HUES48 (cell line): ENCODE measurements at regions not wholly inside any gene's neighbourhood (a gene's known extent, or its start where the extent isn't known, plus 50 kb on each side); places are given as distances from the start of the nearest gene placed in this dataset.

Experiments
- H3K27ac ChIP-seq: one replicate; pipeline ENCODE4 v1.7.0; 2013; ENCODE audit warnings: low read depth, low read length, inconsistent platforms
- H3K27me3 ChIP-seq: 2 replicates; pipeline ENCODE4 v1.6.1; 2013; ENCODE audit warnings: mild to moderate bottlenecking, low read length; ENCODE audit not compliant: control insufficient read depth, insufficient read depth
- H3K36me3 ChIP-seq: 2 replicates; pipeline ENCODE4 v1.6.1; 2013; ENCODE audit warnings: low read length; ENCODE audit not compliant: control insufficient read depth, insufficient read depth
- H3K4me1 ChIP-seq: 2 replicates; pipeline ENCODE4 v1.6.1; 2013; ENCODE audit warnings: mild to moderate bottlenecking, low read length; ENCODE audit not compliant: control insufficient read depth, insufficient read depth
- H3K4me3 ChIP-seq: 2 replicates; pipeline ENCODE4 v1.5.1; 2013; ENCODE audit warnings: mild to moderate bottlenecking, low read depth, low read length
- H3K9ac ChIP-seq: 2 replicates; pipeline ENCODE4 v1.6.1; 2013; ENCODE audit warnings: mild to moderate bottlenecking, low read depth, low read length, moderate library complexity
- H3K9me3 ChIP-seq: 2 replicates; pipeline ENCODE4 v1.6.1; 2013; ENCODE audit warnings: low read length; ENCODE audit not compliant: control insufficient read depth, insufficient read depth

GRCh38 chr7:18239212-18239611, 211.6 kb upstream of the PRPS1L1 start:
- Histone ChIP-seq H3K4me3 (no peak overlapping the region), H3K27me3 (peaks cover 18% of the 10 kb centered on the region)

GRCh38 chr7:18241543-18242231, 214.0 kb upstream of the PRPS1L1 start:
- Histone ChIP-seq H3K27ac (no peak overlapping the region), H3K9ac (no peak overlapping the region), H3K4me1 (no peaks in the 10 kb centered on the region), H3K36me3 (no peaks in the 10 kb centered on the region), H3K27me3 (peaks cover 22% of the 10 kb centered on the region), H3K4me3 (no peak overlapping the region), H3K9me3 (no peaks in the 10 kb centered on the region)

More at GRCh38 chr7:18239212-18239611, 211.6 kb upstream of the PRPS1L1 start:
- Histone ChIP-seq H3K4me1 (no peaks in the 10 kb centered on the region), H3K9me3 (no peaks in the 10 kb centered on the region), H3K9ac (no peak overlapping the region), H3K27ac (no peak overlapping the region), H3K36me3 (no peaks in the 10 kb centered on the region)

GRCh38 chr7:18243731-18244130, 216.1 kb upstream of the PRPS1L1 start:
- Histone ChIP-seq H3K36me3 (no peaks in the 10 kb centered on the region), H3K27ac (no peak overlapping the region), H3K4me1 (no peaks in the 10 kb centered on the region), H3K9me3 (no peaks in the 10 kb centered on the region), H3K4me3 (no peak overlapping the region), H3K9ac (no peak overlapping the region), H3K27me3 (peaks cover 22% of the 10 kb centered on the region)

- Histone ChIP-seq H3K27me3 (peaks cover under 1% of the 10 kb centered on the region; the same call in 1 of the 2 replicates), H3K27ac (no peak overlapping the region), H3K9ac (no peak overlapping the region), H3K4me3 (no peak overlapping the region), H3K36me3 (no peaks in the 10 kb centered on the region), H3K4me1 (no peaks in the 10 kb centered on the region), H3K9me3 (no peaks in the 10 kb centered on the region)
Observed at GRCh38 chr7:18250133-18250532, 222.5 kb upstream of the PRPS1L1 start.

- Histone ChIP-seq H3K4me1 (no peaks in the 10 kb centered on the region), H3K36me3 (no peaks in the 10 kb centered on the region), H3K4me3 (no peak overlapping the region), H3K9ac (no peak overlapping the region), H3K9me3 (0 out of 2 replicates have a peak, but pooled peaks cover 8% of the 10 kb centered on the region), H3K27ac (no peak overlapping the region), H3K27me3 (no peaks in the 10 kb centered on the region)
Observed at GRCh38 chr7:18257711-18258110, 230.1 kb upstream of the PRPS1L1 start.

- no peak overlapping the region for H3K9ac ChIP-seq
- H3K4me1 ChIP-seq = no peaks in the 10 kb centered on the region
- H3K4me3 ChIP-seq = no peak overlapping the region
- no peak overlapping the region for H3K27ac ChIP-seq
- H3K36me3 ChIP-seq = no peaks in the 10 kb centered on the region
- no peaks in the 10 kb centered on the region for H3K27me3 ChIP-seq
- H3K9me3 ChIP-seq = 0 out of 2 replicates have a peak, but pooled peaks cover 8% of the 10 kb centered on the region
Observed at GRCh38 chr7:18262058-18262457, 233.5 kb upstream of the HDAC9 start.

- H3K4me3 ChIP-seq = no peak overlapping the region
- H3K4me1 ChIP-seq = no peaks in the 10 kb centered on the region
- 0 out of 2 replicates have a peak, but pooled peaks cover 8% of the 10 kb centered on the region for H3K9me3 ChIP-seq
- H3K9ac ChIP-seq = no peak overlapping the region
- no peaks in the 10 kb centered on the region for H3K27me3 ChIP-seq
- H3K36me3 ChIP-seq = no peaks in the 10 kb centered on the region
- H3K27ac ChIP-seq = no peak overlapping the region
Observed at GRCh38 chr7:18265611-18266281, 229.8 kb upstream of the HDAC9 start.

- no peak overlapping the region for H3K4me3 ChIP-seq
- no peaks in the 10 kb centered on the region for H3K9me3 ChIP-seq
- no peaks in the 10 kb centered on the region for H3K27me3 ChIP-seq
- H3K36me3 ChIP-seq = no peaks in the 10 kb centered on the region
- H3K27ac ChIP-seq = no peak overlapping the region
- no peaks in the 10 kb centered on the region for H3K4me1 ChIP-seq
- no peak overlapping the region for H3K9ac ChIP-seq
Observed at GRCh38 chr7:18268571-18268970, 227.0 kb upstream of the HDAC9 start.

GRCh38 chr7:18276380-18276779, 219.2 kb upstream of the HDAC9 start:
- H3K9ac ChIP-seq = no peak overlapping the region
- no peaks in the 10 kb centered on the region for H3K4me1 ChIP-seq
- H3K36me3 ChIP-seq = no peaks in the 10 kb centered on the region
- no peak overlapping the region for H3K27ac ChIP-seq
- no peaks in the 10 kb centered on the region for H3K9me3 ChIP-seq
- H3K4me3 ChIP-seq = no peak overlapping the region
- H3K27me3 ChIP-seq = no peaks in the 10 kb centered on the region

GRCh38 chr7:18278316-18278715, 217.2 kb upstream of the HDAC9 start:
- H3K4me1 ChIP-seq = no peaks in the 10 kb centered on the region
- H3K27me3 ChIP-seq = no peaks in the 10 kb centered on the region
- no peak overlapping the region for H3K4me3 ChIP-seq
- no peaks in the 10 kb centered on the region for H3K36me3 ChIP-seq
- no peaks in the 10 kb centered on the region for H3K9me3 ChIP-seq
- no peak overlapping the region for H3K27ac ChIP-seq
- no peak overlapping the region for H3K9ac ChIP-seq

- no peaks in the 10 kb centered on the region for H3K36me3 ChIP-seq
- H3K4me3 ChIP-seq = no peak overlapping the region
- no peaks in the 10 kb centered on the region for H3K9me3 ChIP-seq
- H3K9ac ChIP-seq = no peak overlapping the region
- no peaks in the 10 kb centered on the region for H3K27me3 ChIP-seq
- H3K4me1 ChIP-seq = no peaks in the 10 kb centered on the region
- no peak overlapping the region for H3K27ac ChIP-seq
Observed at GRCh38 chr7:18283045-18283444, 212.5 kb upstream of the HDAC9 start.
